Lung (tissue), 11 donors: ENCODE measurements at regions not wholly inside any gene's neighbourhood (a gene's known extent, or its start where the extent isn't known, plus 50 kb on each side); places are given as distances from the start of the nearest gene placed in this dataset.

Experiments
- ATAC-seq: fragments of 200-7000 bp; cut with Tn5 transposase; one replicate; pipeline ENCODE4 v1.9.1; 2020; ENCODE audit warnings: moderate number of reproducible peaks; ENCODE audit not compliant: insufficient read depth, low FRiP score
- DNase-seq, 3 donors: peaks; one replicate each; pipeline ENCODE4 v3.0.0-alpha.2; 2013 to 2017
- H3K27ac ChIP-seq, 2 donors: one replicate each; pipeline ENCODE4 v1.5.1; 2013; ENCODE audit warnings: mild to moderate bottlenecking in 2 of 2, moderate library complexity in 2 of 2, control low read depth in 1 of 2, inconsistent platforms in 1 of 2, low read depth in 1 of 2, low read length in 1 of 2
- H3K27me3 ChIP-seq, 3 donors: one replicate each; pipeline ENCODE4 v1.5.1; 2013; ENCODE audit warnings: low read length in 2 of 3; ENCODE audit not compliant: control insufficient read depth in 3 of 3, insufficient read depth in 3 of 3
- H3K36me3 ChIP-seq, 4 donors: one replicate each; pipeline ENCODE4 v1.5.1; 2013; ENCODE audit warnings: low read length in 4 of 4, mild to moderate bottlenecking in 1 of 4, moderate library complexity in 1 of 4; ENCODE audit not compliant: control insufficient read depth in 4 of 4, insufficient read depth in 4 of 4
- H3K4me1 ChIP-seq, 5 donors: one replicate each; pipeline ENCODE4 v1.5.1; 2013; ENCODE audit warnings: low read length in 5 of 5, mild to moderate bottlenecking in 2 of 5, moderate library complexity in 1 of 5; ENCODE audit not compliant: control insufficient read depth in 5 of 5, insufficient read depth in 5 of 5
- H3K4me3 ChIP-seq: one replicate; pipeline ENCODE4 v1.5.1; 2013; ENCODE audit warnings: mild to moderate bottlenecking, control low read depth, moderate library complexity
- H3K9ac ChIP-seq, 2 donors: one replicate each; pipeline ENCODE4 v1.5.1; 2013; ENCODE audit warnings: low read length in 2 of 2, control low read depth in 1 of 2; ENCODE audit not compliant: insufficient read depth in 1 of 2
- H3K9me3 ChIP-seq, 4 donors: one replicate each; pipeline ENCODE4 v1.5.1; 2013; ENCODE audit warnings: low read length in 3 of 4, mild to moderate bottlenecking in 1 of 4, moderate library complexity in 1 of 4; ENCODE audit not compliant: control insufficient read depth in 4 of 4, insufficient read depth in 3 of 4
- WGBS, 2 donors: extraction: QIAGEN DNeasy Blood & Tissue Kit; methylation state at CpG; one replicate each; pipeline ENCODE4 v1.1.7; 2013; 5-methylcytosine and 5-hydroxymethylcytosine counted together
- TF ChIP-seq, protein P1 (sequence below): IDR thresholded peaks from 2 replicates; pipeline ENCODE4 v1.5.1; 2012; ENCODE audit warnings: mild to moderate bottlenecking; ENCODE audit errors: control extremely low read depth, extremely low read depth
- donor health status: control.
- donor health status: control.
- donor health status: Bipolar disorder and iron deficiency.
- donor health status: healthy.
- donor health status: DM: yes; HTN: yes; CAD: no.

DNA sequence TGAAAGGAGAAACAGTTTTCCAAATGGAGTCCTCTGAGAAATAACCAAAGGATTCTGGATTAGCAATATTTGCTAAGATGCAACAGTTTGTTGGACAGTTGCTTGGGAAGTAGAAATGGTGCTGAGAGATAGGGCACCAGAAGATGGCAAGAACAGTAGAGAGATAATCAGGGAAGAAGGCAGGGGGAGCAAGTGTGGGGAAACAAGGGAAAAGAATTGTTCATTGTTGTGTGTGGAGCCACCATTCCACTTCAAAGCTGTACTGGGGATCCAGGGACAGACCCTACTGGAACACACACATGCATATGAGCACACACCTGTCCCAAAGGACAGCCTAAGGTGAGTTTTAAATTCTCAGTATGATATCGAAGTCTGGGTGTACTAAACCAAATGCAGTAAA is 152.5 kb downstream of the ZNF608 start:
- DNase-seq (no peak), ATAC-seq (no peak)
- Histone ChIP-seq H3K27me3 (no peaks in the 10 kb centered on the region), H3K4me1 (peaks cover 1 to 8% (median 4%) of the 10 kb centered on the region in 5 donors), H3K9ac (no peak overlapping the region), H3K27ac (no peak overlapping the region), H3K36me3 (no peaks in the 10 kb centered on the region), H3K4me3 (no peak overlapping the region), H3K9me3 (no peaks in the 10 kb centered on the region)
- 94 to 100% methylated on average over 1 of the region's 1 CpG for WGBS, 2 donors
- TF ChIP-seq, protein P1, sequence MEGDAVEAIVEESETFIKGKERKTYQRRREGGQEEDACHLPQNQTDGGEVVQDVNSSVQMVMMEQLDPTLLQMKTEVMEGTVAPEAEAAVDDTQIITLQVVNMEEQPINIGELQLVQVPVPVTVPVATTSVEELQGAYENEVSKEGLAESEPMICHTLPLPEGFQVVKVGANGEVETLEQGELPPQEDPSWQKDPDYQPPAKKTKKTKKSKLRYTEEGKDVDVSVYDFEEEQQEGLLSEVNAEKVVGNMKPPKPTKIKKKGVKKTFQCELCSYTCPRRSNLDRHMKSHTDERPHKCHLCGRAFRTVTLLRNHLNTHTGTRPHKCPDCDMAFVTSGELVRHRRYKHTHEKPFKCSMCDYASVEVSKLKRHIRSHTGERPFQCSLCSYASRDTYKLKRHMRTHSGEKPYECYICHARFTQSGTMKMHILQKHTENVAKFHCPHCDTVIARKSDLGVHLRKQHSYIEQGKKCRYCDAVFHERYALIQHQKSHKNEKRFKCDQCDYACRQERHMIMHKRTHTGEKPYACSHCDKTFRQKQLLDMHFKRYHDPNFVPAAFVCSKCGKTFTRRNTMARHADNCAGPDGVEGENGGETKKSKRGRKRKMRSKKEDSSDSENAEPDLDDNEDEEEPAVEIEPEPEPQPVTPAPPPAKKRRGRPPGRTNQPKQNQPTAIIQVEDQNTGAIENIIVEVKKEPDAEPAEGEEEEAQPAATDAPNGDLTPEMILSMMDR = no peak

DNA sequence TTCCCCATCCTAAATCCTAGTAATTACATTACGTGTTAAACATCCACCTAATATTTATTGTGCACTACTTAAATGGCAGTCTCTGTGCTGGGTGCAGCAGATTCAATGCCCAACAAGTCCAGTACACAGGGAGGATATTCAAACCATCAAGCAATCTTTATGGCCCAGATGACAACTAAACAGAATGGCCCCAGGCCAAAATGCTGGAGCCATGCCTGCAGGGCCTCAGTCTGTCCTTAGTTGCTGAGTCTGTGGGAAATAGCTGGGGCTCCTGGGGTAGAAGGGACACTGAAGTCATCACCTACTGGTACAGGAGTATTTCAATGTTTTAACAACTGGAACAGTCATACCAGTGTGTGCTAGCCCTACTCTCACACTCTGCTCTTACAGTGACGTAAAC is 153.5 kb downstream of the ZNF608 start:
- Histone ChIP-seq H3K9me3 (no peaks in the 10 kb centered on the region), H3K27ac (no peak overlapping the region), H3K9ac (no peak overlapping the region), H3K36me3 (no peaks in the 10 kb centered on the region), H3K4me1 (peaks cover 0 to 5% (median 4%) of the 10 kb centered on the region in 5 donors), H3K27me3 (no peaks in the 10 kb centered on the region), H3K4me3 (no peak overlapping the region)
- ATAC-seq = no peak
- TF ChIP-seq, protein P1 = no peak
- WGBS, 2 donors = 89 to 96% methylated on average over 2 of the region's 2 CpGs
- no peak for DNase-seq

DNA sequence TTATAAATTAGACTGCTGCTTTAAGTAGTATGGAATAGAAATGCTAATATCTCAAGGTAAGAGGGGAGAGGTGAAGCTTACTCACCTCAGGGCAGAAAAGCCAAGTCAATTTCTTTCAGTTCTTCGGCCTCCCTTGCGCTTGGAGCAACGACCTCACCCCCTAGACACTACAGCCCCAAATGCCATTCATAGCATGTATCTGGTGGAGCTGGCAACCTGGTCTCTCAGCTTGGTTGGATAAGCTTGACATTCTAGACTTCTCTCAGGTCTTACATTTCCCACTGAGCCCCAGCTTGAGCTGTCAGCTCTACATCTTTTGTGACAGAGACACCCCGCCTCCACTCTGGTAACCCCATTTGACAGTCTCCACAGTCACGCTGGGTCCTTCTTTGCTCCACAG is 154.9 kb downstream of the ZNF608 start:
- no peak for DNase-seq
- Histone ChIP-seq H3K36me3 (no peaks in the 10 kb centered on the region), H3K9me3 (no peaks in the 10 kb centered on the region), H3K9ac (no peak overlapping the region), H3K4me3 (no peak overlapping the region), H3K27ac (no peak overlapping the region), H3K4me1 (peaks cover 0 to 1% (median 0%) of the 10 kb centered on the region in 5 donors), H3K27me3 (no peaks in the 10 kb centered on the region)
- WGBS, 2 donors = 93 to 98% methylated on average over 5 of the region's 5 CpGs
- no peak for ATAC-seq
- TF ChIP-seq, protein P1 = no peak

DNA sequence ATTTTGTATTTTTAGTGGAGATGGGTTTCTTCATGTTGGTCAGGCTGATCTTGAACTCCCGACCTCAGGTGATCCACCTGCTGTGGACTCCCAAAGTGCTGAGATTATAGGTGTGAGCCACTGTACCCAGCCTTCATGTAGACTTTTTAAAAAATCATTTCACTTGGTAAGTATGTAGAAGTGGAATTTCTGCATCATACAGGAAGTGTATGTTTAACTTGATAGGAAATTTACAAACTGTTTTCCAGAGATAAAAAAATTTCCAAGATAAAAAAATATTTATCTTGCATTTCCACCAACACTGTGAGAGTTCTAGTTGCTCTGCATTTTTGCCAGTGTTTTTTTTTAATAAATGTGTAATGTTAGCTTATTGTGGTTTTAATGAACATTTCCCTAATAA is 155.8 kb downstream of the ZNF608 start:
- Histone ChIP-seq H3K27ac (no peak overlapping the region), H3K4me3 (no peak overlapping the region), H3K36me3 (no peaks in the 10 kb centered on the region), H3K4me1 (peaks cover 0 to 1% (median 0%) of the 10 kb centered on the region in 5 donors), H3K9ac (no peak overlapping the region), H3K9me3 (no peaks in the 10 kb centered on the region), H3K27me3 (no peaks in the 10 kb centered on the region)
- WGBS, 2 donors = 87 to 88% methylated on average over 1 of the region's 1 CpG
- TF ChIP-seq, protein P1 = no peak
- DNase-seq (no peak), ATAC-seq (no peak)
